ENCODE measurements at regions not wholly inside any gene's neighbourhood (a gene's known extent, or its start where the extent isn't known, plus 50 kb on each side); places are given as distances from the start of the nearest gene placed in this dataset.
A peak's percentile ranks its signal among the peaks of the same experiment; 100 is the strongest.

DNA sequence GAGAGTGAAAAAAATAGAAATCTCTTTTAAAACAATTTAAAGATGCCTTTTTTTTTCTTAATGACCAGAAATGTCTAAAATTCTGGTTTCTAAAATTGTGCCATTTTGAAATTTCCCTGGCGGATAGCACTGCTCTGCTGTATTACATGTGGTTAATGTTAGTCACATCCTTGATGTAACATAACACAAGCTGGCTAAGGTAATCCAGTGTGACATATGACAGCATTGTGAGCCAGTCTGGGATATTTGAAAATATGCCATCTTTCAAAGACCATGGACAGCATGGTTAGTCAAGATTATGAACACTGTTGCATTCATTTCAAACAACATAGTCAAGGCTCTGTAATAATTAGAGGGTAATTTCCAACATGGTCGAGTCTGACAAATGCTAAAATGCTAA is 133.2 kb downstream of the ALX1 start:
- Mint-ChIP-seq H3K4me3 (no peak overlapping the region), H3K4me1 (no peaks in the 10 kb centered on the region), H3K36me3 (no peaks in the 10 kb centered on the region), H3K27me3 (ENCODE audit: low read depth in 2 of 2) (peaks cover 7 to 8% of the 10 kb centered on the region in 2 donors), H3K9me3 (no peaks in the 10 kb centered on the region), H3K27ac (no peak overlapping the region)
- Histone ChIP-seq H3K4me3 (ENCODE audit: low read length) (no peak overlapping the region), H3K27me3 (ENCODE audit: control insufficient read depth, insufficient read depth, low read length) (no peaks in the 10 kb centered on the region), H3K4me1 (ENCODE audit: control insufficient read depth, insufficient read depth, low read length) (no peaks in the 10 kb centered on the region), H3K27ac (ENCODE audit: low read length) (no peak overlapping the region), H3K9me3 (ENCODE audit: control insufficient read depth, insufficient read depth, low read length) (no peaks in the 10 kb centered on the region), H3K36me3 (ENCODE audit: control insufficient read depth, insufficient read depth, low read length) (no peaks in the 10 kb centered on the region)
- 100% methylated on average over 1 of the region's 2 CpGs for WGBS (ENCODE audit: insufficient coverage)
- intact Hi-C loops (cut with micrococcal nuclease), result no loop called here
- DNase-seq (no peak), ATAC-seq (no peak)
- TF ChIP-seq, protein P1, sequence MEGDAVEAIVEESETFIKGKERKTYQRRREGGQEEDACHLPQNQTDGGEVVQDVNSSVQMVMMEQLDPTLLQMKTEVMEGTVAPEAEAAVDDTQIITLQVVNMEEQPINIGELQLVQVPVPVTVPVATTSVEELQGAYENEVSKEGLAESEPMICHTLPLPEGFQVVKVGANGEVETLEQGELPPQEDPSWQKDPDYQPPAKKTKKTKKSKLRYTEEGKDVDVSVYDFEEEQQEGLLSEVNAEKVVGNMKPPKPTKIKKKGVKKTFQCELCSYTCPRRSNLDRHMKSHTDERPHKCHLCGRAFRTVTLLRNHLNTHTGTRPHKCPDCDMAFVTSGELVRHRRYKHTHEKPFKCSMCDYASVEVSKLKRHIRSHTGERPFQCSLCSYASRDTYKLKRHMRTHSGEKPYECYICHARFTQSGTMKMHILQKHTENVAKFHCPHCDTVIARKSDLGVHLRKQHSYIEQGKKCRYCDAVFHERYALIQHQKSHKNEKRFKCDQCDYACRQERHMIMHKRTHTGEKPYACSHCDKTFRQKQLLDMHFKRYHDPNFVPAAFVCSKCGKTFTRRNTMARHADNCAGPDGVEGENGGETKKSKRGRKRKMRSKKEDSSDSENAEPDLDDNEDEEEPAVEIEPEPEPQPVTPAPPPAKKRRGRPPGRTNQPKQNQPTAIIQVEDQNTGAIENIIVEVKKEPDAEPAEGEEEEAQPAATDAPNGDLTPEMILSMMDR (IDR thresholded peaks at IDR 0.05), result no peak

- TF ChIP-seq, protein P1 (IDR thresholded peaks at IDR 0.05), result no peak
- no peaks in the 10 kb centered on the region for H3K36me3 ChIP-seq (ENCODE audit: control insufficient read depth, insufficient read depth, low read length)
- no peaks in the 10 kb centered on the region for H3K27me3 ChIP-seq (ENCODE audit: control insufficient read depth, insufficient read depth, low read length)
- WGBS (ENCODE audit: insufficient coverage), result 94% methylated on average over 3 of the region's 3 CpGs
- Mint-ChIP-seq H3K4me1 (no peaks in the 10 kb centered on the region), H3K9me3 (no peaks in the 10 kb centered on the region), H3K27me3 (ENCODE audit: low read depth in 2 of 2) (peaks cover 7 to 9% of the 10 kb centered on the region in 2 donors), H3K27ac (no peak overlapping the region), H3K36me3 (no peaks in the 10 kb centered on the region), H3K4me3 (no peak overlapping the region)
- H3K9me3 ChIP-seq (ENCODE audit: control insufficient read depth, insufficient read depth, low read length), result no peaks in the 10 kb centered on the region
- H3K4me1 ChIP-seq (ENCODE audit: control insufficient read depth, insufficient read depth, low read length), result no peaks in the 10 kb centered on the region
- ATAC-seq, result no peak
- no peak overlapping the region for H3K4me3 ChIP-seq (ENCODE audit: low read length)
- intact Hi-C loops (cut with micrococcal nuclease), result no loop called here
- no peak overlapping the region for H3K27ac ChIP-seq (ENCODE audit: low read length)
- no peak for DNase-seq
These were observed 142.7 kb downstream of the ALX1 start for GRCh38 chr12:85422762-85423161.

- intact Hi-C loops (cut with micrococcal nuclease), result loop anchor here (2.0 kb wide), 1 partner anchor 443 kb away; no protein-coding TSS in a partner anchor
- Histone ChIP-seq H3K27me3 (ENCODE audit: control insufficient read depth, insufficient read depth, low read length) (no peaks in the 10 kb centered on the region), H3K4me1 (ENCODE audit: control insufficient read depth, insufficient read depth, low read length) (no peaks in the 10 kb centered on the region), H3K27ac (ENCODE audit: low read length) (no peak overlapping the region), H3K9me3 (ENCODE audit: control insufficient read depth, insufficient read depth, low read length) (no peaks in the 10 kb centered on the region), H3K36me3 (ENCODE audit: control insufficient read depth, insufficient read depth, low read length) (no peaks in the 10 kb centered on the region), H3K4me3 (ENCODE audit: low read length) (no peak overlapping the region)
- H3K9me3 Mint-ChIP-seq, result no peaks in the 10 kb centered on the region
- DNase-seq (no peak), ATAC-seq (no peak)
- peaks cover 13 to 18% of the 10 kb centered on the region in 2 donors for H3K27me3 Mint-ChIP-seq (ENCODE audit: low read depth in 2 of 2)
- H3K27ac Mint-ChIP-seq, result no peak overlapping the region
- H3K36me3 Mint-ChIP-seq, result no peaks in the 10 kb centered on the region
- 64% methylated on average over 3 of the region's 3 CpGs for WGBS (ENCODE audit: insufficient coverage)
- H3K4me3 Mint-ChIP-seq, result no peak overlapping the region
- TF ChIP-seq, protein P1 (IDR thresholded peaks at IDR 0.05), result peak; percentile 2
- H3K4me1 Mint-ChIP-seq, result no peaks in the 10 kb centered on the region
These were observed 143.9 kb downstream of the ALX1 start for GRCh38 chr12:85423947-85424346.
